ENCODE measurements at regions not wholly inside any gene's neighbourhood (a gene's known extent, or its start where the extent isn't known, plus 50 kb on each side); places are given as distances from the start of the nearest gene placed in this dataset.

GRCh38 chr2:223141606-223142005 lies 89.6 kb downstream of the KCNE4 start:
- WGBS (ENCODE audit: low lambda C conversion rate): 10% methylated on average over 4 of the region's 4 CpGs
- H3K4me1 ChIP-seq (ENCODE audit: insufficient read depth, low read length): no peaks in the 10 kb centered on the region

More at GRCh38 chr2:223141606-223142005, 89.6 kb downstream of the KCNE4 start:
- no peak overlapping the region for H3K4me3 ChIP-seq (replicated peaks in 1 of 3; ENCODE audit: insufficient read depth in 1 of 3, low read depth in 2 of 3, low read length in 3 of 3)
- H2AFZ ChIP-seq (ENCODE audit: low read length): no peak overlapping the region
- ATAC-seq: no peak
- in situ Hi-C loops (cut with HindIII; ENCODE audit: extremely low pct_ligation_motif_present, low pct_unique_long_range_greater_than_20kb): no loop called here
- no TSS peak for BruUV-seq (replicated peaks)
- H4K20me1 ChIP-seq (ENCODE audit: insufficient read depth, low read length): no peaks in the 10 kb centered on the region
- TF ChIP-seq EZH2 (conservative IDR thresholded peaks at IDR 0.05; ENCODE audit: low read depth, low read length): no peak
- no peak for TF ChIP-seq EEA1 (CRISPR knock-in tag; IDR thresholded peaks at IDR 0.05; ENCODE audit: borderline replicate concordance)
- no peak for TF ChIP-seq ZNF687 (CRISPR knock-in tag; IDR thresholded peaks at IDR 0.05)
- no peak for TF ChIP-seq THAP11 (CRISPR knock-in tag; IDR thresholded peaks at IDR 0.05)
- TF ChIP-seq MTA3 (CRISPR knock-in tag; IDR thresholded peaks at IDR 0.05): no peak
- ChIA-PET POLR2A (no interaction called here), CTCF (ENCODE audit: low intra/inter-chr PET ratio, low total read pairs) (no interaction called here)
- no peak overlapping the region for H3K4me2 ChIP-seq (ENCODE audit: low read depth, low read length)
- no peaks in the 10 kb centered on the region for H3K9me3 ChIP-seq (ENCODE audit: low read length)
- H3K27me3 ChIP-seq (ENCODE audit: control insufficient read depth in 1 of 2, insufficient read depth in 2 of 2, low read length in 2 of 2): peaks cover 0 to 19% of the 10 kb centered on the region in 2 experiments; a peak in 2 of 5 replicates
- no peak overlapping the region for H3K9ac ChIP-seq (ENCODE audit: insufficient read depth, low read depth, low read length)
- DNase-seq (ENCODE audit: low spot score): no peak
- no peaks in the 10 kb centered on the region for H3K79me2 ChIP-seq (ENCODE audit: insufficient read depth, low read length)
- FAIRE-seq: no peak
- intact Hi-C loops (cut with micrococcal nuclease; ENCODE audit: unreplicated experiment): no loop called here
- H3K36me3 ChIP-seq (replicated peaks in 1 of 2; ENCODE audit: control insufficient read depth in 1 of 2, insufficient read depth in 2 of 2, low read length in 2 of 2): no peaks in the 10 kb centered on the region
- H3K27ac ChIP-seq (ENCODE audit: extremely low read length, insufficient read depth, low read length): no peak overlapping the region

Measured in HepG2 (cell line).